Stromal cell of bone marrow (primary cell): ENCODE measurements at regions not wholly inside any gene's neighbourhood (a gene's known extent, or its start where the extent isn't known, plus 50 kb on each side); places are given as distances from the start of the nearest gene placed in this dataset.

ENCODE experiments used
- DNase-seq: peaks from one replicate; pipeline ENCODE4 v3.0.0-alpha.2; 2012; ENCODE audit warnings: low read depth

DNA sequence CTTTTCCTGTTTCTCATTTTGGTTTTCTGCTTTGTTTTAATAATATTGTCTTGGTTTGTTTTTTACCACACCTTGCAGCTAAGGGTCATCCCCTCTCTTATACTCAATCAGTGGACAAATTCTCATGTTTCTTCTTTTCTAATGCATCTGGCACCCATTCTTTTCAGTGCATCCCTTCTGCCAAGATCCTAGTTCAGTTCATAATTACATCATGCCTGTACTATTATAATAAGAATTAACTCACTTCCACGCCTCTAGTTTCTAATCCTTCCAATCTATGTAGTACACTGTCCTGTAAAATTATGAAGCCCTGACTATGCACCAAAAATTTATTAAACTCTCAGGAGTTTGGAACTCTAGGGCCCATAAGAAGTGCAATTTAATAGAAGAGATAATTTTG lies 126.1 kb downstream of the FAT4 start:
- DNase-seq = no peak

GRCh38 chr4:125444166-125444565 lies 129.4 kb downstream of the FAT4 start:
- no peak for DNase-seq

DNA sequence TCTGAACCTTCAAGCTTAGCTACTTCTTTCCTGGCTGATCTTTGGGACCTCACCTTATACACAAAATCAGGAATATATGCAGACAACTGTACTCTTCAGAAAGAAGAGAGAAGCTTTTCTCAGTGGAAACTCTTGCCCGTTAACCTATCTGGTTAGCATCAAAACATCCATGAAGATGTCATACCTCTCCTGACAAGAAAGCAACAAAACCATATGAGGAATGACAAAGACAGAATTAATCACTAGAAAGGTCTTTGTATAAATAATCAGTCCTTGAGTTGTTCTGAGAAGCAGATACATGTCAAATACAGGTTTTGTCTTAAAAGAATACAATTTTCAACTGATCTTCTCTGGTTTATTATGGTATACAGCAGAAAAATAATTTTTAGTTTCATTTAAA lies 130.8 kb downstream of the FAT4 start:
- no peak for DNase-seq

DNA sequence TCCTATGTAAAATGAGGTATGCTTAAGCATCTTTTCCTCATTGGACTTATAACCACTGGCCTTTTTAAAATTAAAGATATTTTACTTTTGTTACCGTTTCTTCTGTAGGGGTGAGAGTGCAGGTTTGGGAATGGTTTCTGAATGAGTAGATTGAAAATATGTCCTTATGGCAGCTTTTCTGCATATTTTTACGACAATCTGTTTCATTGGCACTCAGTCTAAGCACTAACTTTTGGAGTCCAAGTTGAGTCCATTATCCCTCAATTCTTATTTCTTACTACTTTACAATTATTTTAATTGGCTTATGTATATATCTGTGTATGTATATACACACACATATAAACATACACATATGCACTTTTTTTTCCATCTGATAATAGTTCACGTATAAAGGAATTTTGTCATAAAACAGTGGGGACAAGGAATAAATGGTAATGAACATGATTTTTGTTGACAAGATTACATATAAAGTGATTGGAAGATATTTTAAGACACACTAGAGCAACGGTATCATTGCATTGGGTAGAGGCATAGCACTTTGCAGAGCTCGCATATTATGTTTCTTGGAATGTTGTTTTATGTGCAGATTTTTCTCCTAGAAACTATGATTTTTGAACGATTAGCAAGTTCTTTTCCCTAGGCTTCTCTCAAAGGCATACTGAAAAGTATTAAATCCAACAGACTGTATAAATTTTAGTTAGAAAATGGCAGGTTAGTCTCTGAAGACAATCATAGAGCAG lies 133.0 kb downstream of the FAT4 start:
- DNase-seq = no peak

- no peak for DNase-seq
Observed at GRCh38 chr4:125456075-125456474, 141.3 kb downstream of the FAT4 start.

DNA sequence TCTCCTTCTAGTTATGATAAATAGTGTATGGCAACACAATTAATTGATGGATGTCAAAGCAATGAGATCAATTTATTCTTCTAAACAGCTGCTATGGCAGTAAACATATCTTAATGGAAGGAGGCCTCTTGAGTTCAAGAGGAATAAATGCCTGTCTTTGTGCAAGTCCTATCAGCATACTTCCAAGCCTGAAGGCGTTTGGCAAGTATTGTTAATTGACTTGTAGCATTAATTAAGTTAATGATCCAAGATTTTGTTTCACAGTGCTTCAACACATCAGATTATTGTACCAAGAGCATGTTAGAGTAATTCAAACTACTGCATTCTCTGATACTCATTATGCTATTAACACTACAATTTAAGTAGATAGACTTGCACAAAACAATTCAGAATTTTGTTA lies 144.8 kb downstream of the FAT4 start:
- no peak for DNase-seq

DNA sequence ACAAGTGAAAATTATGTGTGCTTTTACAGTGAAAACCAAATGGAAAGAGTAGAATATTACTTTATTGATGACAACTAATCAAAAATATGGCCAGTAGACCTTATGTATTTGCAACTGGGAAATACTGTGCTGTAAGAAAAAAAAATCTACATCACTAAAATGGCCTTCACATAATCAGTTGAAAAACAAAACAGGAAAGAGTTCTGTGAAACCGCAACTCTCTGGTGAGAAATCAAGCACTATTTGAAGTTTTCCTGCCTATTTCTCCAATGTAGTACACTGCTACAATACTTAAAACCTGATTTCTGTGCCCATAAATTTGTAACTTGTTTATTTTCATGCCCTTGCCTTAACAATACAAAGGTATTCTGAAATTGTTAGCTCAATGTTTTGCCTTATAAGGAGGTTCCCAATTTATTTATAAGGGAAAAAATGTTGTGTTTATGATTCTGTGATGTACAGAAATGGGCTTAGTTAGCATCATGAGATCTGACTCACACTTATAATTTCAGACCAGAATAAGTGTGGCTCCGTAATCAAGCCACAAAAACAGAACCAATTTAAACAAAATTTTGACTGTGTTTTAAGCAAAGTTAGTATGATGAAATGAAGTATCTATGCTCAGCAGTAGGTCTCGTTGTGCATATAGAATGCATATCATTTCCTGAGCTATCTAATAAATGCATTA lies 147.1 kb downstream of the FAT4 start:
- DNase-seq = no peak

GRCh38 chr4:125464146-125464545 lies 149.4 kb downstream of the FAT4 start:
- no peak for DNase-seq

DNA sequence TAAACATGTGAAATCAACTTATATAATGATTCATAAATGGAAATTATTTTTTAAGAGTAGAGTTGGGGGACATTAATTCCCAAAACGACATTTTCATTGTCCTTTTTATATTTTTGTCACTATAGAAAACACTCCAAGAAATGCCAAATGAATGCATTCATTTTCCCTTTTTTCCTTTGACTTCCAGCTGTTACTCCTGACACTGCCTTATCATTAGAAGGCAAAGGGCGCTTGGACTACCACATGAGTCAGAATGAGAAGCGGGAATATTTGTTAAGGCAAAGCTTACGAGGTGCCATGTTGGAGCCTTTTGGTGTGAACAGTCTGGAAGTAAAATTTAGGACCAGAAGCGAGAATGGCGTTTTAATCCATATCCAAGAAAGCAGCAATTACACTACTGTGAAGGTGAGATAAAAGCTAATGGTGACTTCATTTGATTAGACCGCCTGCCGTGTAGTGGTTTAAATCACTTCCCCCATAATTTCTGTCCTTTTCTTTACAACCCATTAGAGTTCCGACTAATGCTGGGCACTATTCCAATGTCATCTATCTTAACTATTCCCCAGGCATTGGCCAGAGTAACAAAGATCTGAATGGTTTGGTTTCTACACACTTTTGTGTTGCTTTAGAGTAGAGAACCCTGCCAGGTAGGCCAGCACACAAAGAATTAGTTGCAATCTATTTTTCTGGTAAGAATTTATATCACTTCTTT lies 166.7 kb downstream of the FAT4 start:
- no peak for DNase-seq

GRCh38 chr4:125482822-125483221 lies 168.1 kb downstream of the FAT4 start:
- no peak for DNase-seq

DNA sequence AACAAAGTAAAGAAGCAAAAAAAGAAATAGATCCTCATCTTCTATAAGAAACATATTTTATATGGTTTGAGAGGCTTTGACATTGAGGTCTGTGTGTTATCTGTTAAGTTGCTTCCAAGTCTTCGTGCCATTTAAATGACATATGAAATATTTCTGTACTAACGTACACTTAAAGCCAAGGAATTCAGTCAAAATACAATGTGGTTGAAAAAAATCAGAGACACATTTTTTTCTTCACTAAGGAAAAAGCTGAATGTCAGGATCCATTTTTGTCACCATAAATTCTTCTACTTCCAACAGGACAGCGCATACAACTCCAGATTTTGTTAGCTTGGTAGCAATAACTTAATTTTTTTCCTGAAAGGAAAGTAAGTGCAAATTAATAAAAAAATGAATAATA lies 168.5 kb downstream of the FAT4 start:
- no peak for DNase-seq

DNA sequence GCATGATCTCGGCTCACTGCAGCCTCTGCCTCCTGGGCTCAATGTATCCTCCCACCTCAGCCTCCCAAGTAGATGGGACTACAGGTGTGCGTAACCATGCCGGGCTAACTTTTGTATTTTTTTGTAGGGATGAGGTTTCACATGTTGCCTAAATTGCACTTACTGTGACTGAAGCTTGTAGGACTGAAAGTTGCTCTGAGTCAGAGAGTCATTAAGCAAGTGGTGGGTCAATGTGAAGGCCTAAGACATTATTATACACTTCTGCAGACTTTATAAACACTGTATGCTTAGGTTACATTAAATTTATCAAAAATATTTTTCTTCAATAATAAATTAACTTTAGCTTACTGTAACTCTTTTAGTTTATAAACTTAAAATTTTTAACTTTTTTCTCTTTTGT lies 170.2 kb downstream of the FAT4 start:
- DNase-seq = no peak

DNA sequence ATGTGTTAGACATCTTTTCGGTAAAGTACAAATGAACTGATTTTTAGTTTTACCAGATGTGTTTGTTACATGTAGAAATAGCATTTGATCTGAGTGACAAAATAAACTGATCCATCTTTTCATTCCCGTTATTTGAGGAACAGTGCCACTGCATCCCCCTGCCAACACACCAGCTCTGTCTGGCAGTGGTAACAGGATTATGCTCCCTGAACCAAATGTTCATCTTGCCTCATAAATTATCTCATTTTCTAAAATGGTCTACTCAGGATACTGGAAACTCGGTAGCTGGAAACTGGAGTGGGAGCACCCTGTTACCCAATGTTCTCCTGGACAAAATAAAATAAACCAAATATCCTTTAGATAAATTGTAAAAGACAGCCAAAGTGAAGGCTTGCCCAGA lies 171.6 kb downstream of the FAT4 start:
- DNase-seq = no peak

DNA sequence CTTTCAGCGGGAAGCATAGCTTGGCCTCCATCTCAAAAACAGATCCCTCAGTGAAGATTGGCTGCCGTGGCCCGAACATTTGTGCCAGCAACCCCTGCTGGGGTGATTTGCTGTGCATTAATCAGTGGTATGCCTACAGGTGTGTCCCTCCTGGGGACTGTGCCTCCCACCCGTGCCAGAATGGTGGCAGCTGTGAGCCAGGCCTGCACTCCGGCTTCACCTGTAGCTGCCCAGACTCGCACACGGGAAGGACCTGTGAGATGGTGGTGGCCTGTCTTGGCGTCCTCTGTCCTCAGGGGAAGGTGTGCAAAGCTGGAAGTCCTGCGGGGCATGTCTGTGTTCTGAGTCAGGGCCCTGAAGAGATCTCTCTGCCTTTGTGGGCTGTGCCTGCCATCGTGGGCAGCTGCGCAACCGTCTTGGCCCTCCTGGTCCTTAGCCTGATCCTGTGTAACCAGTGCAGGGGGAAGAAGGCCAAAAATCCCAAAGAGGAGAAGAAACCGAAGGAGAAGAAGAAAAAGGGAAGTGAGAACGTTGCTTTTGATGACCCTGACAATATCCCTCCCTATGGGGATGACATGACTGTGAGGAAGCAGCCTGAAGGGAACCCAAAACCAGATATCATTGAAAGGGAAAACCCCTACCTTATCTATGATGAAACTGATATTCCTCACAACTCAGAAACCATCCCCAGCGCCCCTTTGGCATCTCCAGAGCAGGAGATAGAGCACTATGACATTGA lies 175.4 kb downstream of the FAT4 start:
- DNase-seq = no peak

- DNase-seq = no peak
Observed at GRCh38 chr4:125492957-125493356, 178.2 kb downstream of the FAT4 start.

- DNase-seq = no peak
Observed at GRCh38 chr4:125497861-125498260, 183.1 kb downstream of the FAT4 start.

GRCh38 chr4:125498981-125499380 lies 184.2 kb downstream of the FAT4 start:
- no peak for DNase-seq

GRCh38 chr4:125501090-125501489 lies 186.3 kb downstream of the FAT4 start:
- no peak for DNase-seq

DNA sequence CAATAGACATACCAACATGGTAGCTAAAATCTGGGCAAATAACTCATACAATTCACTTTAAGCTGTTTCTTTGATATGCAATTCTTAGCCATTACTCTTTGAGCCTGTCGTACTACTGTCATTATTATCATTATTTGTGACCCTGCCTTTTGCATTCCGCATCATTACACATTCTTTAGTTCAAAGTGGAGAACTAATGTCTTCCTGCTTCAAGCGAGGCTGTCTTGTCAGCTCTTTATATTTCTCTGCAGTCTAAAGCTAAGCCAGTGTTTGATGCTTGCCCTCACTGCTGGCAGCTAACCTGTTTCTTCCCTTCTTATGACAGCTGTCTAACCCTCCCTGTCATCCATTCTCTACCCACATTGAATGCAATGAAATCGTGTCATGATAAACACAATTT lies 186.8 kb downstream of the FAT4 start:
- DNase-seq = no peak

DNA sequence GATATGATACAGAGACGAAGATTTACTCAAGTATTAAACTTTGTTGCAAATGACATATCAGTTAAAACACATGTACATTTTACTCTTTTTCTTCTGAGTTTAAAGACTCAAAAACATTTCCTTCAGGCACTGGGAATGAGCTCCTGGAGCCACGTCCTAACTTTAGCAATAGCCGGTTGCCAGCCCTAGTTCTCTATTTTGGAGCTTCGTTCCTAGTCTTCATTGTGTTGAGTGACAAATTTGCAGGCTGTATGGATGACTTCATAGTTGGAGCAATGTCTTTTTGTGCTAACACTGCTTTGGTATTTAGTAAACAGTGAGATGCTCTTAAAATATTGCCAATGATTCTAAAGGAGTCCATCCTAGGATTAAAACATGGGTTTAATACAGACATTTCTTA lies 190.9 kb downstream of the FAT4 start:
- no peak for DNase-seq

DNA sequence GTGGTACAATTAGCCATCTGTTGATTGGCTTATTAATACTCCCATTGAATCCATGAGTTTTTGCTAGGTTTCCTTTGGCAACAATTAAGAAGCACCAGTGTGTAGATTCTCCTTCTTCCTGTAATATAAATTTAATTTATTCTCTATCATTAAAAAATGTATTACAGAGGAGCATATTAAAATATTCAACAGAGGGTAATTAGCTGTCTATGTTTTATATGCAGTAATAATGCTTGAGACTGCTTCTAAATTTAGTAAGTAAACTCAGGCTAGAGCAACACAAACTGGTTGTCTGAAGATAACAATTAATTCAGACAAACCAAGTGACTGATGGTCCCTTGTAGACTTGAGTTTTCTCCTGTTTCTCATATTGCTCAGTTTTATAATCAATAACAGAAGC lies 192.4 kb downstream of the FAT4 start:
- no peak for DNase-seq

GRCh38 chr4:125511715-125512114 lies 197.0 kb downstream of the FAT4 start:
- DNase-seq = no peak

DNA sequence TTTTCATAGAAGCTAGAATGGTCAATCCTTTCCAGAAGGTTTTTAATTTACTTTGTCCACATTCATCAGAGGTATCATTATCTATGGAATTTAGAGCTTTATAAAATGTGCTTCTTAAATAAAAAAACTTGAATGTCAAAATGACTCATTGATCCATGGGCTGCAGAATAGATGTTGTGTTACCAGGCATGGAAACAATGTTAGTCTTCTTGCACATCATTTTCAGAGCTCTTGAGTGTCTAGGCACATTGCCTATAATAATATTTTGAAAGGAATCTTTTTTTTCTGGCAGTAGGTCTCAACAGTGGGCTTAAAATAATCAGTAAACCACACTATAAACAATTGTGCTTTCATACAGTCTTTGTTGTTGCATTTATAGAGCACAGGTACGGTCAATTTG lies 200.3 kb downstream of the FAT4 start:
- DNase-seq = no peak
